ENCODE measurements at regions not wholly inside any gene's neighbourhood (a gene's known extent, or its start where the extent isn't known, plus 50 kb on each side); places are given as distances from the start of the nearest gene placed in this dataset.

- no peak for DNase-seq
Observed at GRCh38 chr1:80673935-80674597, 1126.7 kb upstream of the ADGRL2 start.

GRCh38 chr1:80668372-80668771 is 1132.4 kb upstream of the ADGRL2 start:
- DNase-seq = no peak

- DNase-seq = no peak
Observed at GRCh38 chr1:80666073-80666472, 1134.7 kb upstream of the ADGRL2 start.

- DNase-seq = no peak
Observed at GRCh38 chr1:80659161-80659560, 1141.6 kb upstream of the ADGRL2 start.

- no peak for DNase-seq
Observed at GRCh38 chr1:80657707-80658106, 1143.0 kb upstream of the ADGRL2 start.

- no peak for DNase-seq
Observed at GRCh38 chr1:80657044-80657643, 1143.6 kb upstream of the ADGRL2 start.

- DNase-seq = no peak
Observed at GRCh38 chr1:80656641-80657040, 1144.1 kb upstream of the ADGRL2 start.

- no peak for DNase-seq
Observed at GRCh38 chr1:80656014-80656636, 1144.6 kb upstream of the ADGRL2 start.

- DNase-seq = no peak
Observed at GRCh38 chr1:80646053-80646452, 1154.7 kb upstream of the ADGRL2 start.

GRCh38 chr1:80645621-80646020 is 1155.1 kb upstream of the ADGRL2 start:
- no peak for DNase-seq

GRCh38 chr1:80640978-80641377 is 1159.8 kb upstream of the ADGRL2 start:
- no peak for DNase-seq

- DNase-seq = no peak
Observed at GRCh38 chr1:80639777-80640533, 1160.8 kb upstream of the ADGRL2 start.

GRCh38 chr1:80633947-80634706 is 1166.6 kb upstream of the ADGRL2 start:
- no peak for DNase-seq

- DNase-seq = no peak
Observed at GRCh38 chr1:80632284-80632683, 1168.5 kb upstream of the ADGRL2 start.

GRCh38 chr1:80629304-80629837 is 1171.4 kb upstream of the ADGRL2 start:
- DNase-seq = no peak

GRCh38 chr1:80624682-80625081 is 1176.1 kb upstream of the ADGRL2 start:
- no peak for DNase-seq

GRCh38 chr1:80607064-80607463 is 1193.7 kb upstream of the ADGRL2 start:
- DNase-seq = no peak

GRCh38 chr1:80594013-80594412 is 1206.7 kb upstream of the ADGRL2 start:
- no peak for DNase-seq

- DNase-seq = no peak
Observed at GRCh38 chr1:80593197-80593596, 1207.5 kb upstream of the ADGRL2 start.

- no peak for DNase-seq
Observed at GRCh38 chr1:80582980-80583379, 1217.8 kb upstream of the ADGRL2 start.

GRCh38 chr1:80579055-80579454 is 1221.7 kb upstream of the ADGRL2 start:
- no peak for DNase-seq

- no peak for DNase-seq
Observed at GRCh38 chr1:80566867-80567266, 1233.9 kb upstream of the ADGRL2 start.

GRCh38 chr1:80566123-80566522 is 1234.6 kb upstream of the ADGRL2 start:
- no peak for DNase-seq
